Epithelial cell of esophagus (primary cell): ENCODE measurements at regions not wholly inside any gene's neighbourhood (a gene's known extent, or its start where the extent isn't known, plus 50 kb on each side); places are given as distances from the start of the nearest gene placed in this dataset.

Source experiments
- DNase-seq: peaks from one replicate; pipeline ENCODE4 v3.0.0; 2010; ENCODE audit warnings: low read depth
- H3K4me3 ChIP-seq: 2 replicates; pipeline ENCODE4 v1.5.1; 2011; ENCODE audit warnings: mild to moderate bottlenecking, low read length, control low read depth
- TF ChIP-seq, protein P1 (sequence below): IDR thresholded peaks from 2 replicates; pipeline ENCODE4 v1.5.1; 2011; ENCODE audit warnings: low read depth, mild to moderate bottlenecking, low read length, control low read depth, inconsistent platforms; ENCODE audit not compliant: insufficient read depth; ENCODE audit errors: missing control alignments

DNA sequence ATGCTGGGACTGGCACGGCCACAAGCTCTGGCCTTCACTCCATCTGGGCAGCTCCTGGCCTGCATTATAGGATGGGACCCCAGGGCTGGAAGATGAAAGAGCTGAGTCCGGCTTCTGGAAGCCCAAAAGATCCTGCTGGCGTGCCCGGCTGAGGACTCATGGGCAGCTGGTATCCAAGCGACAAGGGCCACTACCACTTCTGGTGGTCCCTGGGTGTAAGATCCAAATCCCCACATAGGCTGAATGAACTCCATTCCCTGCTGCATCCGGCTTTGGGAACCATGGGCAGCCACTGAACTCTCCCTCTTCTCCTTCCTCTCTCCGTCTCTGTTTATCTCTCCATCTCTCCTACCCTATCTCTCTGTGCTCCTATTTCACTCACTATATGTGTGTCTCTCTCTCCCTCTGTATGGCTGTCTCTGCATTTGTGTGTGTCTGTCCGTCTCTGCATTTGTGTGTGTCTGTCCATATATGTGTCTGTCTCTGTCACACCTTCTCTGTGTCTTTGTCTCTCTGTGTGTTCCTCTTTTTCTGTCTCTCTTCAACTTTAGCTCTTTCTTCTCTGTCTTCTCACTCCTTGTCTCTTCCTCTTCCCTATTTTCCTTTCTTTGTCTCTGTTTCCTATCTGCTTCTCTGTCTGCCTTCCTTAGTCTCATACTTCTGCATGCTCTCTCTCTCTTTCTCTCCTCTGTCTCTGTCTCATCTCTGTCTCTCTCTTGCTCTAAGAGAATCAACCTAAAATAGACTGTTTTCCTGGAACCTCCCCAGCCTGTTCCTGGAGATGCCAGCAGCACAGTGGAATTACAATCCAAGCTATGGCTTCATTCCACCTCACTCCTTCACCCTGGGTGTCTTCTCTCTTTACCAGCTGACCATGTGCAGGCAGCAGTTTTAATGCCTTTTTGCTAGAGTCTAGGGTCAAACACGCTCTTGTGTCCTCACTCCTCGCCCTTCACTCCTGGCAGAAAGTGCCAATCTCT is 60.4 kb upstream of the IRX6 start:
- TF ChIP-seq, protein P1, sequence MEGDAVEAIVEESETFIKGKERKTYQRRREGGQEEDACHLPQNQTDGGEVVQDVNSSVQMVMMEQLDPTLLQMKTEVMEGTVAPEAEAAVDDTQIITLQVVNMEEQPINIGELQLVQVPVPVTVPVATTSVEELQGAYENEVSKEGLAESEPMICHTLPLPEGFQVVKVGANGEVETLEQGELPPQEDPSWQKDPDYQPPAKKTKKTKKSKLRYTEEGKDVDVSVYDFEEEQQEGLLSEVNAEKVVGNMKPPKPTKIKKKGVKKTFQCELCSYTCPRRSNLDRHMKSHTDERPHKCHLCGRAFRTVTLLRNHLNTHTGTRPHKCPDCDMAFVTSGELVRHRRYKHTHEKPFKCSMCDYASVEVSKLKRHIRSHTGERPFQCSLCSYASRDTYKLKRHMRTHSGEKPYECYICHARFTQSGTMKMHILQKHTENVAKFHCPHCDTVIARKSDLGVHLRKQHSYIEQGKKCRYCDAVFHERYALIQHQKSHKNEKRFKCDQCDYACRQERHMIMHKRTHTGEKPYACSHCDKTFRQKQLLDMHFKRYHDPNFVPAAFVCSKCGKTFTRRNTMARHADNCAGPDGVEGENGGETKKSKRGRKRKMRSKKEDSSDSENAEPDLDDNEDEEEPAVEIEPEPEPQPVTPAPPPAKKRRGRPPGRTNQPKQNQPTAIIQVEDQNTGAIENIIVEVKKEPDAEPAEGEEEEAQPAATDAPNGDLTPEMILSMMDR: no peak
- DNase-seq: no peak
- no peak overlapping the region for H3K4me3 ChIP-seq

DNA sequence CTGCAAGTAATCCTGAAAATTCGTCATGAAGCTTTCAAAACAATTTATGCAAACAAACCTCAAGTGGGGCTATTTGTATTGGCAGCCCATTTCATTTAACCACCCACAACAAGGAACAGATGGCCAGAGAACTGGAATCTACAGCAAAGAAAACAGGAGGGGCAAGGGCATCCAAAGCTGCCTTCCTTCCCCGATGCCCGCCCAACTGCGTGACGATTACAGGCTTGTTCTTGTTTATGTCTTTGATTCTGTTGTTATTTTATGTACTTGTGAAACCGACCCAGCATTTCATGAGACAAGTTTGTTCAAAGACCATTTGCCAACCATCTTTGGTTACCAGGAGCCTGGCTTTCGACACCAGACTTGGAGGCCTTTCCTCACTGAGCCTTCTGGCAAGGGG is 59.1 kb upstream of the IRX6 start:
- TF ChIP-seq, protein P1: no peak

DNA sequence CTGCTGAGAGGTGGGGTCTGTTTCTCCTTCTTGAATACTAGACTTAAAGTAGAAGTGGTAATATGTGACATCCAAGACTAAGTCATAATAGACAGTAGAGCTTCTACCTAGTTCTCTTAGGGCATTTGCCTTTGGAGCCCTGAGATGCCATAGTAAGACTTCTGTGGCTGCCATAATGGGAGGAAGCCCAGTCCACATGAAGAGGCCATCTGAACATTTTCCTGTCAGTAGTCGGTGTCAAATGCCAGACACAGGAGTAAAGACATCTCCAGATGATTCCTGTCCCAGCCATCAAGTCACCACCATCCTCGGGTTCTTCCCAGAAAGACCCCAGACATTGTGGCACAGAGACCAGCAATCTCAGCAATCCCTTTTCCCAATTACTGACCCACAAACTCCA is 58.1 kb upstream of the IRX6 start:
- no peak overlapping the region for H3K4me3 ChIP-seq
- DNase-seq: no peak
- TF ChIP-seq, protein P1: no peak

More for the DNA sequence above, 59.1 kb upstream of the IRX6 start:
- H3K4me3 ChIP-seq: no peak overlapping the region
- DNase-seq: no peak

DNA sequence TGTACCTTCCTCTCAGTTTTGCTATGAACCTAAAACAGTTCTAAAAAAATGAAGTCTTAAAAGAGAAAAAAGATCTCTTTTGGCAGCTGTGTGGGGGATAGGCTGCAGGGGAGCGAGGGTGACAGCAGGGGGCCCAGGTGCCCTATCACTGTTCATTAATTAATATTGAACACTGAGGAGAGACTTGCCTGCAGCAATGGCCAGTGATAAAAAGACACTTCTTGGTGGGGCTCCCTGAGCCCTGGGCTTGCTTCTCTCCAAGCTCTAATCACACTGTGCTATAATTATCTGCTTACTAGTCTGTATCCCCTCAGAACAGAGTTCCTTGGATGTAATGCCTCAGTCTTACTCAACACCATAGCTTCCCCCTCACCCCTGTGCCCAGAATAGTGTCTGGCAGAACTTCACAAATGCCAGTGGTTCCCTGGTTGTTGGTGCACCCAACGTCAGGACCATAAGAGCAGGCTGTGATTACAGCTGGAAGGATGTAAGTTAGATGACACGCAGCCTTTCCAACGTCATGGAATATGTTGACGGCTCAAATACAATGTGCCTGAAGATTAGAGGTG is 52.0 kb upstream of the IRX6 start:
- TF ChIP-seq, protein P1: no peak
- no peak for DNase-seq
- H3K4me3 ChIP-seq: no peak overlapping the region

DNA sequence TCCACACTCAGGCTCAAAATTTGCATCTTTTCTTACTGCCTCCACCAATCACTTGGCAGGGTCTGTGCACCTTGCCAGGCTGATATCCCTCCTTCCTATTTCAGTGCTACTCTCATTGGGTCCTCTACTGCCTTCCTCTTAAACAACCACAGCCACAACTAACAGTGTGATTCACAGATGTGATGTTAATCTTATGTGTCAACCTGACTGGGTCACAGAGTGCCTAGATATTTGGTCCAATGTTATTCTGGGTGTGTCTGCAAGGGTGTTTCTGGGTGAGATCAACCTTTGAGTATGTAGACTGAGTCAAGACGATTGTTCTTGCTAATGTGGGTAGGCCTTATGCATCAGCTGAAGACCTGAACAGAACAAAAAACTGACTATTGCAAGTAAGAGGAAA is 51.3 kb upstream of the IRX6 start:
- DNase-seq: peak; percentile 33
- TF ChIP-seq, protein P1: no peak
- no peak overlapping the region for H3K4me3 ChIP-seq

DNA sequence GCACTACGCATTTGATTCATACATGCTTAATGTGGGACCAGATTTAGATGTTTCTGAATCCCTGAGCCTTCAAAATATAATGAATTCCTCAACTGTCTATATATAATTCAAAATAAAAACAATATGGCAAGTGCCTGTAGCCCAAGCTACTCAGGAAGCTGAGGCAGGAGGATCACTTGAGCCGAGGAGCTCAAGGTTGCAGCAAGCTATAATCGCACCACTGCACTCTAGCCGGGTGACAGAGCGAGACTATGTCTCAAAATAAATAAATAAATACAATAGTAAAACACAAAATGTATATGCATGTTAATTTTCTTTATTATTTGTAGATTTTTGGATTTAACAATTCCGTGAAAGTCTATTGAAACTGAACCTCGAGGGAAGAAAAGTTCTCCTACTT is 50.6 kb upstream of the IRX6 start:
- TF ChIP-seq, protein P1: no peak
- no peak overlapping the region for H3K4me3 ChIP-seq
- no peak for DNase-seq
